GM12878 (cell line): ENCODE measurements at regions not wholly inside any gene's neighbourhood (a gene's known extent, or its start where the extent isn't known, plus 50 kb on each side); places are given as distances from the start of the nearest gene placed in this dataset.

Source experiments
- BMI1 ChIP-seq: fragments of 450-650 bp; IDR thresholded peaks from 2 replicates; pipeline ENCODE4 v1.6.1; 2016; ENCODE audit warnings: mild to moderate bottlenecking, moderate library complexity, borderline replicate concordance
- CBX3 ChIP-seq: fragments of 200-600 bp; sonication (generic); IDR thresholded peaks from 2 replicates; pipeline ENCODE4 v1.6.1; 2016; ENCODE audit warnings: low read depth, borderline replicate concordance
- E4F1 ChIP-seq: fragments of 450-650 bp; IDR thresholded peaks from 2 replicates; pipeline ENCODE4 v1.6.1; 2018; ENCODE audit warnings: borderline replicate concordance, mild to moderate bottlenecking; ENCODE audit not compliant: partially characterized antibody
- KDM1A ChIP-seq: fragments of 200-600 bp; sonication (generic); IDR thresholded peaks from 2 replicates; pipeline ENCODE4 v1.6.1; 2016; ENCODE audit warnings: borderline replicate concordance
- MEF2A ChIP-seq: IDR thresholded peaks from 2 replicates; pipeline ENCODE4 v1.6.1; 2011; ENCODE audit warnings: low read depth, mild to moderate bottlenecking, low read length, moderate library complexity; ENCODE audit not compliant: insufficient read depth
- SIX5 ChIP-seq: IDR thresholded peaks from 2 replicates; pipeline ENCODE4 v1.6.1; 2011; ENCODE audit warnings: mild to moderate bottlenecking, low read depth, low read length, moderate library complexity; ENCODE audit not compliant: severe bottlenecking
- SP1 ChIP-seq: IDR thresholded peaks from one replicate; pipeline ENCODE4 v1.6.1; 2011; ENCODE audit warnings: low read depth, low read length
- ZBTB11 ChIP-seq: fragments of 450-650 bp; formaldehyde crosslinking; IDR thresholded peaks from 2 replicates; pipeline ENCODE4 v1.5.0; 2022; ENCODE audit warnings: mild to moderate bottlenecking, missing genetic modification characterization
- TF ChIP-seq, protein P1 (sequence below): fragments of 150-350 bp; IDR thresholded peaks from 2 replicates; pipeline ENCODE4 v1.6.1; 2014; ENCODE audit warnings: mild to moderate bottlenecking, low read depth, low read length
- TF ChIP-seq, protein P2 (sequence below): IDR thresholded peaks from 2 replicates; pipeline ENCODE4 v1.6.1; 2011; ENCODE audit warnings: borderline replicate concordance, low read depth, mild to moderate bottlenecking, moderate library complexity, low read length; ENCODE audit not compliant: insufficient read depth, poor library complexity, severe bottlenecking

DNA sequence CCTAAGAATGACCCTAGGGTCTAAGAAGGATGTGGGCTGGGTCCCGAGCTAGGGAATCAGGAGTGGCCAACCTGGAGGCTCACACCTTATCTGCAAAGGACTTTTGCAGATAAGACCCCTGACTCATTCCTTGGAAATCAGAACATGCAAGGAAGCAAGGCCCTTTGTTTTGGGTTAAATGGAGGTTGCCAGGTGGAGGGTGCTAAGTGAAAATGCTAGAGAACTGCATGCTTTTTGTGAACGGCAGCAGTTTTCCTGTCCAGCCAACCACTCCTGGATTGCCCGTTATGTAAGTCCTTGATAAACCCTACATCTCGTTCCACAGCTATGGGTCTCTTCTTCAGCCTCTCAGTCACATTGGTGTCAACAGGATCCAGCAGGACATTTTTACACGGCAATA, 52.1 kb upstream of the CST7 start (continued):
- TF ChIP-seq SP1 = no peak
- TF ChIP-seq KDM1A = no peak
- TF ChIP-seq E4F1 = no peak
- no peak for TF ChIP-seq MEF2A
- TF ChIP-seq, protein P1, sequence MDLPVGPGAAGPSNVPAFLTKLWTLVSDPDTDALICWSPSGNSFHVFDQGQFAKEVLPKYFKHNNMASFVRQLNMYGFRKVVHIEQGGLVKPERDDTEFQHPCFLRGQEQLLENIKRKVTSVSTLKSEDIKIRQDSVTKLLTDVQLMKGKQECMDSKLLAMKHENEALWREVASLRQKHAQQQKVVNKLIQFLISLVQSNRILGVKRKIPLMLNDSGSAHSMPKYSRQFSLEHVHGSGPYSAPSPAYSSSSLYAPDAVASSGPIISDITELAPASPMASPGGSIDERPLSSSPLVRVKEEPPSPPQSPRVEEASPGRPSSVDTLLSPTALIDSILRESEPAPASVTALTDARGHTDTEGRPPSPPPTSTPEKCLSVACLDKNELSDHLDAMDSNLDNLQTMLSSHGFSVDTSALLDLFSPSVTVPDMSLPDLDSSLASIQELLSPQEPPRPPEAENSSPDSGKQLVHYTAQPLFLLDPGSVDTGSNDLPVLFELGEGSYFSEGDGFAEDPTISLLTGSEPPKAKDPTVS = no peak
- no peak for TF ChIP-seq ZBTB11 (CRISPR knock-in tag)
- no peak for TF ChIP-seq BMI1
- no peak for TF ChIP-seq SIX5
- no peak for TF ChIP-seq CBX3
- TF ChIP-seq, protein P2, sequence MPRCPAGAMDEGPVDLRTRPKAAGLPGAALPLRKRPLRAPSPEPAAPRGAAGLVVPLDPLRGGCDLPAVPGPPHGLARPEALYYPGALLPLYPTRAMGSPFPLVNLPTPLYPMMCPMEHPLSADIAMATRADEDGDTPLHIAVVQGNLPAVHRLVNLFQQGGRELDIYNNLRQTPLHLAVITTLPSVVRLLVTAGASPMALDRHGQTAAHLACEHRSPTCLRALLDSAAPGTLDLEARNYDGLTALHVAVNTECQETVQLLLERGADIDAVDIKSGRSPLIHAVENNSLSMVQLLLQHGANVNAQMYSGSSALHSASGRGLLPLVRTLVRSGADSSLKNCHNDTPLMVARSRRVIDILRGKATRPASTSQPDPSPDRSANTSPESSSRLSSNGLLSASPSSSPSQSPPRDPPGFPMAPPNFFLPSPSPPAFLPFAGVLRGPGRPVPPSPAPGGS = no peak
